Kidney (tissue), 13 donors: ENCODE measurements at regions not wholly inside any gene's neighbourhood (a gene's known extent, or its start where the extent isn't known, plus 50 kb on each side); places are given as distances from the start of the nearest gene placed in this dataset.

Experiments used
- DNase-seq, 5 donors: peaks; one replicate each; pipeline ENCODE4 v3.0.0-alpha.2; 2013 to 2020
- FAIRE-seq: peaks from 2 replicates; lab custom pipeline; 2012; peaks lifted over from hg19 to GRCh38; lab: Jason Lieb, UNC
- H3K27ac ChIP-seq, 2 donors: one replicate each; pipeline ENCODE4 v1.7.0; 2013; ENCODE audit warnings: low read depth in 2 of 2, low read length in 2 of 2, inconsistent platforms in 1 of 2
- H3K27me3 ChIP-seq: one replicate; pipeline ENCODE4 v1.7.1; 2013; ENCODE audit warnings: low read length, inconsistent platforms; ENCODE audit not compliant: control insufficient read depth, insufficient read depth
- H3K36me3 ChIP-seq, 3 donors: one replicate each; pipeline versions ENCODE4 v1.7.0 to v1.7.1; 2013; ENCODE audit warnings: low read length in 3 of 3, control low read depth in 1 of 3, inconsistent platforms in 1 of 3; ENCODE audit not compliant: insufficient read depth in 3 of 3, control insufficient read depth in 2 of 3
- H3K4me1 ChIP-seq, 3 donors: one replicate each; pipeline versions ENCODE4 v1.7.0 to v1.7.1; 2013; ENCODE audit warnings: low read length in 3 of 3, inconsistent platforms in 1 of 3, low read depth in 1 of 3; ENCODE audit not compliant: control insufficient read depth in 2 of 3, insufficient read depth in 2 of 3
- H3K4me3 ChIP-seq, 3 donors: one replicate each; pipeline versions ENCODE4 v1.7.0 to v1.8.1; 2013; ENCODE audit warnings: low read length in 3 of 3, control low read depth in 1 of 3, inconsistent platforms in 1 of 3
- H3K9ac ChIP-seq, 3 donors: one replicate each; pipeline versions ENCODE4 v1.7.0 to v1.7.1; 2013; ENCODE audit warnings: low read length in 3 of 3, control low read depth in 1 of 3, inconsistent platforms in 1 of 3
- H3K9me3 ChIP-seq, 3 donors: one replicate each; pipeline versions ENCODE4 v1.7.0 to v1.7.1; 2013; ENCODE audit warnings: low read length in 3 of 3, control low read depth in 1 of 3, inconsistent platforms in 1 of 3; ENCODE audit not compliant: control insufficient read depth in 2 of 3, insufficient read depth in 1 of 3
- CTCF ChIP-seq: IDR thresholded peaks from 3 replicates; pipeline ENCODE4 v1.5.1; 2012; ENCODE audit warnings: mild to moderate bottlenecking, moderate library complexity, borderline replicate concordance; ENCODE audit not compliant: insufficient read depth; ENCODE audit errors: extremely low read depth
- intact Hi-C: fragments of 100-400 bp; cut with DNase I; formaldehyde crosslinking; loops from one replicate; pipeline ENCODE4 v1.11.1; 2022
- donor health status: control.
- donor health status: control.
- donor health status: control.
- donor health status: control.
- donor health status: control.
- donor health status: DM: yes; HTN: yes; CAD: no.
- donor health status: Normal renal cell carcinoma (clear cell type).

- H3K4me1 ChIP-seq, result no peaks in the 10 kb centered on the region
- TF ChIP-seq CTCF, result no peak
- H3K9me3 ChIP-seq, result no peaks in the 10 kb centered on the region
- no peak overlapping the region for H3K4me3 ChIP-seq
- intact Hi-C loops, result no loop called here
- H3K9ac ChIP-seq, result no peak overlapping the region
- H3K27ac ChIP-seq, result no peak overlapping the region
- no peaks in the 10 kb centered on the region for H3K36me3 ChIP-seq
- FAIRE-seq (no peak), DNase-seq (peak in 1 of 5 donors; percentile 28)
- no peaks in the 10 kb centered on the region for H3K27me3 ChIP-seq
These were observed 194.9 kb upstream of the MGMT start for GRCh38 chr10:129272176-129272575.

GRCh38 chr10:129272866-129273650 lies 194.0 kb upstream of the MGMT start:
- no peak for DNase-seq
- no peak for FAIRE-seq
- TF ChIP-seq CTCF, result no peak

GRCh38 chr10:129273860-129274259 lies 193.2 kb upstream of the MGMT start:
- Histone ChIP-seq H3K9ac (no peak overlapping the region), H3K4me1 (no peaks in the 10 kb centered on the region), H3K36me3 (no peaks in the 10 kb centered on the region), H3K27ac (no peak overlapping the region), H3K27me3 (no peaks in the 10 kb centered on the region), H3K4me3 (no peak overlapping the region), H3K9me3 (no peaks in the 10 kb centered on the region)
- DNase-seq (no peak), FAIRE-seq (no peak)
- intact Hi-C loops, result no loop called here
- no peak for TF ChIP-seq CTCF

More at GRCh38 chr10:129272866-129273650, 194.0 kb upstream of the MGMT start:
- no peak overlapping the region for H3K4me3 ChIP-seq
- no peak overlapping the region for H3K9ac ChIP-seq
- intact Hi-C loops, result no loop called here
- H3K27ac ChIP-seq, result no peak overlapping the region
- H3K36me3 ChIP-seq, result no peaks in the 10 kb centered on the region
- no peaks in the 10 kb centered on the region for H3K4me1 ChIP-seq
- H3K27me3 ChIP-seq, result no peaks in the 10 kb centered on the region
- H3K9me3 ChIP-seq, result no peaks in the 10 kb centered on the region
